Panc1 (cell line): ENCODE measurements at regions not wholly inside any gene's neighbourhood (a gene's known extent, or its start where the extent isn't known, plus 50 kb on each side); places are given as distances from the start of the nearest gene placed in this dataset.

Experiments
- CTCF ChIP-seq: fragments of 450-650 bp; IDR thresholded peaks from 2 replicates; pipeline ENCODE4 v1.5.1; 2017; ENCODE audit warnings: mild to moderate bottlenecking
- SIN3A ChIP-seq: IDR thresholded peaks from 2 replicates; pipeline ENCODE4 v1.6.1; 2012; ENCODE audit warnings: low read depth, mild to moderate bottlenecking, low read length, moderate library complexity, borderline replicate concordance; ENCODE audit not compliant: insufficient read depth

- TF ChIP-seq CTCF (no peak), SIN3A (no peak)
These were observed 74.1 kb upstream of the NKD1 start for GRCh38 chr16:50474138-50474537.
